ACC112 (cell line): ENCODE measurements at regions not wholly inside any gene's neighbourhood (a gene's known extent, or its start where the extent isn't known, plus 50 kb on each side); places are given as distances from the start of the nearest gene placed in this dataset.
"Not testable (repeated sequence)": the region's sequence is repeated elsewhere in the genome, so short reads cannot be mapped to it uniquely, and the experiment has no call there.

ENCODE experiments used
- H2AFZ ChIP-seq: fragments of 200-600 bp; sonication (generic); one replicate; pipeline ENCODE4 v1.6.0; 2017; ENCODE audit warnings: antibody characterized with exemption, low read length; ENCODE audit not compliant: unreplicated experiment
- H3K27ac ChIP-seq: fragments of 200-600 bp; sonication (generic); 2 replicates; pipeline ENCODE4 v1.5.1; 2014; ENCODE audit warnings: low read depth, mild to moderate bottlenecking, antibody characterized with exemption, low read length, moderate library complexity
- H3K27me3 ChIP-seq: fragments of 200-600 bp; sonication (generic); 2 replicates; pipeline ENCODE4 v1.6.1; 2014; ENCODE audit warnings: mild to moderate bottlenecking, antibody characterized with exemption, low read length, moderate library complexity, mixed read lengths; ENCODE audit not compliant: insufficient read depth
- H3K36me3 ChIP-seq: fragments of 200-600 bp; sonication (generic); 2 replicates; pipeline ENCODE4 v1.6.1; 2016; ENCODE audit warnings: mild to moderate bottlenecking, antibody characterized with exemption, low read length, moderate library complexity, mixed read lengths; ENCODE audit not compliant: insufficient read depth
- H3K4me1 ChIP-seq: fragments of 200-600 bp; sonication (generic); one replicate; pipeline ENCODE4 v1.6.1; 2016; ENCODE audit warnings: low read length, mixed read lengths; ENCODE audit not compliant: insufficient read depth, unreplicated experiment, control insufficient read depth
- H3K4me3 ChIP-seq: fragments of 200-600 bp; sonication (generic); 2 replicates; pipeline ENCODE4 v1.5.1; 2014; ENCODE audit warnings: mild to moderate bottlenecking, low read depth, low read length
- H3K79me2 ChIP-seq: fragments of 200-600 bp; sonication (generic); one replicate; pipeline ENCODE4 v1.6.0; 2016; ENCODE audit warnings: low read length; ENCODE audit not compliant: control insufficient read depth, unreplicated experiment, insufficient read depth

GRCh38 chr18:5721924-5722323, 173.4 kb downstream of the TMEM200C start:
- Histone ChIP-seq H2AFZ (no peak overlapping the region), H3K27me3 (no peaks in the 10 kb centered on the region), H3K4me3 (no peak overlapping the region), H3K27ac (no peak overlapping the region), H3K4me1 (no peaks in the 10 kb centered on the region), H3K36me3 (no peaks in the 10 kb centered on the region), H3K79me2 (no peaks in the 10 kb centered on the region)

DNA sequence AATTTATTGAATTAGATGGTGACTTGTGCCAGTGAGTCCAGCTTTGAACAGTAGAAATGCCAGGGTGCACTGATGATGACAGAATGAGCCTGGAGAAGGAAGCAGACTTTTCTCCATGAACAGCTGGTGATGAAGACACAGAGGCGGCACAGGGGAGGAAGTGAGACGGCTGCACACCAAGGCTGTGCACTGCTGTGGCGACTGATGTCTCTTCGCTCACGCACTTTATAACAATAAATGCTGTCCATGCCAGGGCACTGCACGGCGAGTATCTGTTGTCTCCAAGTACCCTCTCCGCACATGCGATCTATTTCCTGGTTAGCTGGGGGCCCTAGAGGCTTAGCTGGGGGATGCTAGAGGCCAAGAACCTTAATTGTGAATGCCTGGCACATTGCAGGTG, 175.2 kb downstream of the TMEM200C start:
- H3K36me3 ChIP-seq: no peaks in the 10 kb centered on the region
- no peak overlapping the region for H2AFZ ChIP-seq
- no peaks in the 10 kb centered on the region for H3K4me1 ChIP-seq
- H3K27me3 ChIP-seq: no peaks in the 10 kb centered on the region
- H3K79me2 ChIP-seq: no peaks in the 10 kb centered on the region
- H3K4me3 ChIP-seq: no peak overlapping the region
- H3K27ac ChIP-seq: no peak overlapping the region

DNA sequence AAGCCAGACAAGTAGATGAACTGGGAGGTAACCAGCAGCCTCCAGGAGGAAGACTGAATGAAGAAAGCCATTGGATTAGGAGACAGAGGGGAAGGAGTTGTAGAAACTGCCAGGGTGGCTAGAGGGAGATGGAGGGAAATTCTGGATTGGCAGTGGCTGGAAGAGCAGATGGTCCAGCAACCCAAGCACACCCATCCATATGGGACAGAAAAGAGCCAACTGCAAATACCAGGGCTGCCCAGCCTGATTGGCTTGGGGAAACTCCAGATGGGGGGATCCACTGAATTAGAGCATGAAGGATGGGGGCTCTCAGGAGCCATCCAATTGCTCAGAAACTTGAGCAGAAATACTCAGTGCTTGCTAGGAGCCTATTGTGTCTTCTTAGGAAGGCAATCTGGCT, 173.5 kb upstream of the EPB41L3 start:
- Histone ChIP-seq H3K27me3 (no peaks in the 10 kb centered on the region), H3K79me2 (no peaks in the 10 kb centered on the region), H3K4me3 (no peak overlapping the region), H3K4me1 (no peaks in the 10 kb centered on the region), H2AFZ (no peak overlapping the region), H3K36me3 (no peaks in the 10 kb centered on the region), H3K27ac (no peak overlapping the region)

DNA sequence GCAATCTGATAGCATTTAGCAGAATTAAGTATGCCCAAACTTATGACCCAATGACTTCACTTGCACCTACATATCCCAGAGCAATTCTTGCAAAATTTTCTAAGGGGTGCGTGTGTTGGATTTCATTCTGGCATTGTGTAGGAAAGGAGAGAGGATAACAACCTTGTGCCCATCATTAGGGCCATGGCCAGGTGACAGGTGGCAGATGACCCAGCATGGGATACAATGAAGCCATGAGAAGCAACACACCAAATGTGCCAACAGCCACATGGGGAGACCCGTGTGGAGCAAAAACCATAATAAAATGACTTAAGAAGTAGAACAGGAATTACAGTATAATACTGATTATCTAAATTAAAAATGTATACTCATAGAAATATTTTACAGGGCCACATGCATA, 166.9 kb upstream of the EPB41L3 start:
- Histone ChIP-seq H3K27ac (no peak overlapping the region), H3K36me3 (no peaks in the 10 kb centered on the region), H3K4me3 (no peak overlapping the region), H3K4me1 (no peaks in the 10 kb centered on the region), H2AFZ (no peak overlapping the region), H3K79me2 (no peaks in the 10 kb centered on the region), H3K27me3 (no peaks in the 10 kb centered on the region)

- H3K4me3 ChIP-seq: no peak overlapping the region
- no peaks in the 10 kb centered on the region for H3K79me2 ChIP-seq
- no peak overlapping the region for H3K27ac ChIP-seq
- H3K4me1 ChIP-seq: no peaks in the 10 kb centered on the region
- no peak overlapping the region for H2AFZ ChIP-seq
- no peaks in the 10 kb centered on the region for H3K27me3 ChIP-seq
- no peaks in the 10 kb centered on the region for H3K36me3 ChIP-seq
Observed at GRCh38 chr18:5710235-5710634, 166.4 kb upstream of the EPB41L3 start.

- Histone ChIP-seq H3K27ac (no peak overlapping the region), H2AFZ (no peak overlapping the region), H3K36me3 (no peaks in the 10 kb centered on the region)
Observed at GRCh38 chr18:5709476-5710095, 165.8 kb upstream of the EPB41L3 start.

DNA sequence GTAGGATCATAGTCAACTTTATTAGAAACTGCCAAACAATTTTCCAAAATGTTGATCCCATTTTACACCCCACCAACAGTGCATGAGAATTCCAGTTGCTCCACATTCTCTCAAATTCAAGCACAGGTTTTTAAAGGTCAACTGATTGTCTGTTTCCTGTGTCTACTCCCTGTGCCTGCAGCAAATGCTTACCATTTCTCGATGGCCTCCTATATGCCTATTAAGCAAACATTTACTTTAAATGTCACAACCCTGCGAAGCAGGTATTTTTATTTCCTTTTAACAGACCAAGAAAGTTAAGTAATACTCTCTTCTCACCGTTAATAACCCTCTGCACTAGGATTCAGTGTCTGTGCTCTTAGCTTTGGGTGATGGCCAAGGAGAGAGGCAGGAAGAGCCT, 163.8 kb upstream of the EPB41L3 start:
- Histone ChIP-seq H3K27ac (no peak overlapping the region), H3K27me3 (no peaks in the 10 kb centered on the region), H2AFZ (no peak overlapping the region), H3K36me3 (no peaks in the 10 kb centered on the region), H3K4me3 (no peak overlapping the region), H3K4me1 (no peaks in the 10 kb centered on the region), H3K79me2 (no peaks in the 10 kb centered on the region)

More at GRCh38 chr18:5709476-5710095, 165.8 kb upstream of the EPB41L3 start:
- Histone ChIP-seq H3K4me3 (no peak overlapping the region), H3K27me3 (no peaks in the 10 kb centered on the region), H3K4me1 (no peaks in the 10 kb centered on the region), H3K79me2 (no peaks in the 10 kb centered on the region)

- Histone ChIP-seq H3K27ac (no peak overlapping the region), H3K79me2 (no peaks in the 10 kb centered on the region), H3K4me1 (no peaks in the 10 kb centered on the region), H3K4me3 (no peak overlapping the region), H2AFZ (no peak overlapping the region), H3K36me3 (no peaks in the 10 kb centered on the region), H3K27me3 (no peaks in the 10 kb centered on the region)
Observed at GRCh38 chr18:5705393-5705792, 161.6 kb upstream of the EPB41L3 start.

DNA sequence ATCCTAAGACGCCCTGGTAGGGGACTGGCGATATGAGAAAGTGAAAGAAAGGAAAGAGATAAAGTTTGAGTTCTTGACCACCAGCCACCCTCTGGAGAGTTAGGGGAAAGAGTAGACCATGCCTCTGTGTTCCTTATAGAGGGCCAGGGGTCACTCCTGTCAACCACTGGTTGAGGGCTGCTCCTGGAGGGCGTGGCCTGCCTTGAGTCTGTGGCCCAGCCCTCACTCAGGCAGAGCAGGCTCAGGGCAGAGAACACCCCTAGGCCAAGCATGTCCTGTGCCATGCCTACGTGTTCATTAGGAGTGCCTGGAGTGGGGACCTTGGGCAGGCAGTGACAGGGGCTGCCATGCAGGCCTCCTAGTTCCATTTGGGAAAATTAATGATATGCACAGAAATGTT, 161.1 kb upstream of the EPB41L3 start:
- H3K36me3 ChIP-seq: no peaks in the 10 kb centered on the region
- no peak overlapping the region for H2AFZ ChIP-seq
- H3K4me3 ChIP-seq: no peak overlapping the region
- no peak overlapping the region for H3K27ac ChIP-seq
- no peaks in the 10 kb centered on the region for H3K27me3 ChIP-seq
- H3K79me2 ChIP-seq: no peaks in the 10 kb centered on the region
- no peaks in the 10 kb centered on the region for H3K4me1 ChIP-seq

DNA sequence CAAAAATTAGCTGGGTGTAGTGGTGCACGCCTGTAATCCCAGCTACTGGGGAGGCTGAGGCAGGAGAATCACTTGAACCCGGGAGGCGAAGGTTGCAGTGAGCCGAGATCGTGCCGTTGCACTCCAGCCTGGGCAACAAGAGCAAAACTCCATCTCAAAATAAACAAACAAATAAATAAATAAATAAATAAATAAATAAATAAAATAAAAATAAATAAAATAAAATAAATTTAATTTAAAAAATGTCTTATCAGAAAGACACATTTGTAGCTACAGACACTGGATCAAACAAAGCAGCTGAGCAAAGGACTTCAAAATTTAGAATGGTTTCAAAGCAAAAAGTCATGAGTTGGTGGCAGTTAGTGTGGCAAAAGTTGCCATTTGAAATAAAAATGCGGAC, 158.2 kb upstream of the EPB41L3 start:
- not testable (repeated sequence) for H2AFZ ChIP-seq, H3K27me3 ChIP-seq, H3K4me3 ChIP-seq, H3K27ac ChIP-seq, H3K4me1 ChIP-seq, H3K79me2 ChIP-seq, H3K36me3 ChIP-seq

GRCh38 chr18:5693699-5694294, 150.0 kb upstream of the EPB41L3 start:
- H3K4me3 ChIP-seq: no peak overlapping the region
- H3K27ac ChIP-seq: no peak overlapping the region
- H3K79me2 ChIP-seq: no peaks in the 10 kb centered on the region
- no peaks in the 10 kb centered on the region for H3K36me3 ChIP-seq
- H3K27me3 ChIP-seq: no peaks in the 10 kb centered on the region
- no peaks in the 10 kb centered on the region for H3K4me1 ChIP-seq
- no peak overlapping the region for H2AFZ ChIP-seq
